Spleen (tissue), 7 donors: ENCODE measurements at regions not wholly inside any gene's neighbourhood (a gene's known extent, or its start where the extent isn't known, plus 50 kb on each side); places are given as distances from the start of the nearest gene placed in this dataset.

Experiments used
- CTCF ChIP-seq, 11 experiments: fragments of 200-600 bp in 7 of 11; fragments of 450-650 bp in 4 of 11; sonication (generic) in 4 of 11; IDR thresholded peaks in 8 of 11; conservative IDR thresholded peaks in 3 of 11; 1 replicate in 7 of 11; 2 replicates in 4 of 11; pipeline versions ENCODE4 v1.4.0 to v1.8.0; 2016 to 2021; ENCODE audit warnings: antibody characterized with exemption in 11 of 11, inconsistent platforms in 4 of 11, mild to moderate bottlenecking in 1 of 11
- POLR2A ChIP-seq, 3 donors: fragments of 450-650 bp; IDR thresholded peaks; one replicate each; pipeline ENCODE4 v1.5.1; 2017; ENCODE audit warnings: antibody characterized with exemption in 3 of 3, mild to moderate bottlenecking in 1 of 3
- POLR2AphosphoS5 ChIP-seq, 3 donors: sonication (generic); formaldehyde crosslinking; IDR thresholded peaks; one replicate each; pipeline ENCODE4 v1.5.1; 2017; ENCODE audit warnings: antibody characterized with exemption in 3 of 3
- donor health status: DM: no; HTN: no; CAD: no; lungs with moderate emphysema.
- donor health status: DM: no; HTN: no; CAD: no.
- donor health status: DM: no; HTN: no; CAD: no.

GRCh38 chr7:124308384-124308783, 275.5 kb upstream of the TMEM229A start:
- TF ChIP-seq CTCF (IDR thresholded peaks at IDR 0.05 in 8 of 11, conservative IDR thresholded peaks at IDR 0.05 in 3 of 11) (no peak), POLR2A (IDR thresholded peaks at IDR 0.05) (no peak), POLR2AphosphoS5 (IDR thresholded peaks at IDR 0.05) (no peak)
